ENCODE measurements at regions not wholly inside any gene's neighbourhood (a gene's known extent, or its start where the extent isn't known, plus 50 kb on each side); places are given as distances from the start of the nearest gene placed in this dataset.
"Not testable (repeated sequence)": the region's sequence is repeated elsewhere in the genome, so short reads cannot be mapped to it uniquely, and the experiment has no call there.

- ATAC-seq (replicated peaks in 1 of 2); DNase-seq: not testable (repeated sequence)
Measured at GRCh38 chr16:88241404-88242311, 141.1 kb upstream of the ZNF469 start.

GRCh38 chr16:88242312-88243295 is 140.2 kb upstream of the ZNF469 start:
- H3K27me3 Mint-ChIP-seq (ENCODE audit: low read depth); ATAC-seq (replicated peaks in 1 of 2); H3K4me1 Mint-ChIP-seq (ENCODE audit: low read depth); H3K36me3 Mint-ChIP-seq (ENCODE audit: insufficient read depth in 2 of 2); DNase-seq; H3K4me3 Mint-ChIP-seq; H3K27ac Mint-ChIP-seq; H3K9me3 Mint-ChIP-seq: not testable (repeated sequence)

More at GRCh38 chr16:88241404-88242311, 141.1 kb upstream of the ZNF469 start:
- H3K9me3 Mint-ChIP-seq; H3K27me3 Mint-ChIP-seq (ENCODE audit: low read depth); H3K27ac Mint-ChIP-seq; H3K4me1 Mint-ChIP-seq (ENCODE audit: low read depth); H3K36me3 Mint-ChIP-seq (ENCODE audit: insufficient read depth in 2 of 2); H3K4me3 Mint-ChIP-seq: not testable (repeated sequence)

- not testable (repeated sequence) for H3K27ac Mint-ChIP-seq; H3K4me1 Mint-ChIP-seq (ENCODE audit: low read depth); H3K9me3 Mint-ChIP-seq; DNase-seq; ATAC-seq (replicated peaks in 1 of 2); H3K4me3 Mint-ChIP-seq; H3K36me3 Mint-ChIP-seq (ENCODE audit: insufficient read depth in 2 of 2); H3K27me3 Mint-ChIP-seq (ENCODE audit: low read depth)
Measured at GRCh38 chr16:88243921-88244320, 138.8 kb upstream of the ZNF469 start.

- not testable (repeated sequence) for H3K4me1 Mint-ChIP-seq (ENCODE audit: low read depth); DNase-seq; H3K36me3 Mint-ChIP-seq (ENCODE audit: insufficient read depth in 2 of 2); H3K27me3 Mint-ChIP-seq (ENCODE audit: low read depth); H3K27ac Mint-ChIP-seq; ATAC-seq (replicated peaks in 1 of 2); H3K4me3 Mint-ChIP-seq; H3K9me3 Mint-ChIP-seq
Measured at GRCh38 chr16:88245241-88246081, 137.3 kb upstream of the ZNF469 start.

- H3K9me3 Mint-ChIP-seq; H3K36me3 Mint-ChIP-seq (ENCODE audit: insufficient read depth in 2 of 2); H3K4me3 Mint-ChIP-seq; H3K27me3 Mint-ChIP-seq (ENCODE audit: low read depth); DNase-seq; ATAC-seq (replicated peaks in 1 of 2); H3K27ac Mint-ChIP-seq; H3K4me1 Mint-ChIP-seq (ENCODE audit: low read depth): not testable (repeated sequence)
Measured at GRCh38 chr16:88246955-88247582, 135.7 kb upstream of the ZNF469 start.

GRCh38 chr16:88247583-88247966 is 135.2 kb upstream of the ZNF469 start:
- not testable (repeated sequence) for H3K36me3 Mint-ChIP-seq (ENCODE audit: insufficient read depth in 2 of 2); H3K4me3 Mint-ChIP-seq; H3K4me1 Mint-ChIP-seq (ENCODE audit: low read depth); DNase-seq; H3K27ac Mint-ChIP-seq; H3K9me3 Mint-ChIP-seq; H3K27me3 Mint-ChIP-seq (ENCODE audit: low read depth)
- ATAC-seq (replicated peaks in 1 of 2): peak; percentile 68 to 80

GRCh38 chr16:88248761-88249160 is 134.0 kb upstream of the ZNF469 start:
- not testable (repeated sequence) for DNase-seq; ATAC-seq (replicated peaks in 1 of 2); H3K27me3 Mint-ChIP-seq (ENCODE audit: low read depth); H3K9me3 Mint-ChIP-seq; H3K36me3 Mint-ChIP-seq (ENCODE audit: insufficient read depth in 2 of 2); H3K4me1 Mint-ChIP-seq (ENCODE audit: low read depth); H3K27ac Mint-ChIP-seq; H3K4me3 Mint-ChIP-seq

GRCh38 chr16:88250381-88250780 is 132.4 kb upstream of the ZNF469 start:
- not testable (repeated sequence) for DNase-seq; ATAC-seq (replicated peaks in 1 of 2); H3K4me1 Mint-ChIP-seq (ENCODE audit: low read depth); H3K27me3 Mint-ChIP-seq (ENCODE audit: low read depth); H3K27ac Mint-ChIP-seq; H3K4me3 Mint-ChIP-seq; H3K36me3 Mint-ChIP-seq (ENCODE audit: insufficient read depth in 2 of 2); H3K9me3 Mint-ChIP-seq

- H3K27ac Mint-ChIP-seq, H3K4me3 Mint-ChIP-seq: not testable (repeated sequence)
Measured at GRCh38 chr16:88252057-88252794, 130.5 kb upstream of the ZNF469 start.

GRCh38 chr16:88258141-88258540 is 124.6 kb upstream of the ZNF469 start:
- H3K36me3 Mint-ChIP-seq (ENCODE audit: insufficient read depth in 2 of 2); DNase-seq; ATAC-seq (replicated peaks in 1 of 2); H3K27ac Mint-ChIP-seq; H3K4me1 Mint-ChIP-seq (ENCODE audit: low read depth); H3K9me3 Mint-ChIP-seq; H3K4me3 Mint-ChIP-seq: not testable (repeated sequence)
- H3K27me3 Mint-ChIP-seq (ENCODE audit: low read depth): peaks cover 59% of the 10 kb centered on the region

More at GRCh38 chr16:88252057-88252794, 130.5 kb upstream of the ZNF469 start:
- H3K4me1 Mint-ChIP-seq (ENCODE audit: low read depth); ATAC-seq (replicated peaks in 1 of 2); H3K36me3 Mint-ChIP-seq (ENCODE audit: insufficient read depth in 2 of 2); DNase-seq; H3K9me3 Mint-ChIP-seq: not testable (repeated sequence)
- peaks cover 22% of the 10 kb centered on the region for H3K27me3 Mint-ChIP-seq (ENCODE audit: low read depth)

- not testable (repeated sequence) for H3K4me1 Mint-ChIP-seq (ENCODE audit: low read depth); H3K36me3 Mint-ChIP-seq (ENCODE audit: insufficient read depth in 2 of 2); H3K4me3 Mint-ChIP-seq; H3K9me3 Mint-ChIP-seq; H3K27ac Mint-ChIP-seq
- ATAC-seq (replicated peaks in 1 of 2) (peak; percentile 35 to 57), DNase-seq (peak in 1 of 2 donors; percentile 14)
- peaks cover 61% of the 10 kb centered on the region for H3K27me3 Mint-ChIP-seq (ENCODE audit: low read depth)
Measured at GRCh38 chr16:88258764-88259525, 123.8 kb upstream of the ZNF469 start.
